WI38 (cell line): ENCODE measurements at regions not wholly inside any gene's neighbourhood (a gene's known extent, or its start where the extent isn't known, plus 50 kb on each side); places are given as distances from the start of the nearest gene placed in this dataset.

ENCODE experiments used
- H3K4me3 ChIP-seq: 2 replicates; pipeline ENCODE4 v1.5.1; 2011; ENCODE audit warnings: low read depth, mild to moderate bottlenecking, control low read depth, low read length
- TF ChIP-seq, protein P1 (sequence below): IDR thresholded peaks from 2 replicates; pipeline ENCODE4 v1.5.1; 2012; ENCODE audit warnings: low read depth, mild to moderate bottlenecking, control low read depth, low read length

DNA sequence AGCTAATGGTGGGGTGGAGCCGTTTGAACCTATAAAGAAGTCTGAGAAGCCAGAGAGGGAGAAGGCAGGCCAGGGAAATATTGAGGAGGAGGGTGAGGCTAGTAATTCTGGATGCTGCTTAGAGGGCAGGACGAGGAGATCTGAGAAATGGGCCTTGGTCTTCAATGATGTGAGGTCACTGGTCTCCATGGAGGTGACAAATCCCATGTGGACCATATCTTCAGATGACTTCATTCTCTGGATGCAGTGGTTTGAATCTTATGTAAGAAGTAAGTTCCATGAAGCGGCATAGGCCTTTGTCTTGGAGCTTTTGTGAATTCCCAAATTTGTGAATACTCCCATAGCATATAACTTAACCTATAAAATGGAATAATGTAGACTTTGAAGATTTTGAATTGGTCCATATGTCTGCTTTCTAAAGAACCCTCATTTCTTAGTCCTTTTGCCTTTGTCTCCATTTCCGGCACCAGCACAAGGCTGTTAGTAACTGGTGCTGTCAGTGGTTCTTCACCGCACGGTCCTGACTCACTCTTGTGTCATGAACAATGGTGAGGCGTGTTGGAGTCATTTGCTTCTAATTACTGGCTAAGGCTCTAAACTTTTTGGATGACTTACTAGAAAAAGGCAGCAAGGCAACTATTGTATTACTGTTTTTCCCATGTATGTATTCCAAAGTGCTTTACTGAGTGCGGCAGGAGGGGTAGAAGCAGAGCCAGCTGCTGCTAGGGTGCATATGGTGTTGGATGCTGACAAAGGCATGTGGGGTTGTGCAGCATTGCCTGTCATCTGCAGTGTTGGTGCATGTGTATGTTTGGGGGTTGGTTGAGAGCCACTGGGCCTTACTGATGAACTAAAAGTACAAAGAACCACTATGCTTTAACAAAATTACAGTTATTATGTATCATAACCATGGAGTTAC lies 279.3 kb upstream of the C2CD4B start:
- no peak overlapping the region for H3K4me3 ChIP-seq
- TF ChIP-seq, protein P1, sequence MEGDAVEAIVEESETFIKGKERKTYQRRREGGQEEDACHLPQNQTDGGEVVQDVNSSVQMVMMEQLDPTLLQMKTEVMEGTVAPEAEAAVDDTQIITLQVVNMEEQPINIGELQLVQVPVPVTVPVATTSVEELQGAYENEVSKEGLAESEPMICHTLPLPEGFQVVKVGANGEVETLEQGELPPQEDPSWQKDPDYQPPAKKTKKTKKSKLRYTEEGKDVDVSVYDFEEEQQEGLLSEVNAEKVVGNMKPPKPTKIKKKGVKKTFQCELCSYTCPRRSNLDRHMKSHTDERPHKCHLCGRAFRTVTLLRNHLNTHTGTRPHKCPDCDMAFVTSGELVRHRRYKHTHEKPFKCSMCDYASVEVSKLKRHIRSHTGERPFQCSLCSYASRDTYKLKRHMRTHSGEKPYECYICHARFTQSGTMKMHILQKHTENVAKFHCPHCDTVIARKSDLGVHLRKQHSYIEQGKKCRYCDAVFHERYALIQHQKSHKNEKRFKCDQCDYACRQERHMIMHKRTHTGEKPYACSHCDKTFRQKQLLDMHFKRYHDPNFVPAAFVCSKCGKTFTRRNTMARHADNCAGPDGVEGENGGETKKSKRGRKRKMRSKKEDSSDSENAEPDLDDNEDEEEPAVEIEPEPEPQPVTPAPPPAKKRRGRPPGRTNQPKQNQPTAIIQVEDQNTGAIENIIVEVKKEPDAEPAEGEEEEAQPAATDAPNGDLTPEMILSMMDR: no peak

DNA sequence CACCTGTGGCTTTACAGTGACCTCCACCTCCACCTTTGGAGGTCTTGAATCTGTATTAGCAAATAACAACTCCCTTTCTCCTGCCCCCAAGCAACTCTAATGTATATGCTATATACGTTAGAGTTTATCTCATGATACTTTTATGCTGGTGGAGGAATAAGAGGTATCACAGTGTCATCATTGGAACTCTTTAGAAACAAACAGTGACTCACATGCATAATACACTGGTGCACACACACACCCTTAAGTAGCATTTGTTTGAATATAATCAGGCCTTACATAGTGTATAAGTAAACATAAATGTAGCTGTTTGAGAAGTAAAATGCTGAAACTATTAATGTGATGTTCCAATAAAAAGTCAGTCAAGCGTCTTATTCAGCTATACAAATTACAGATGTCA lies 280.2 kb upstream of the C2CD4B start:
- TF ChIP-seq, protein P1: no peak
- H3K4me3 ChIP-seq: no peak overlapping the region

DNA sequence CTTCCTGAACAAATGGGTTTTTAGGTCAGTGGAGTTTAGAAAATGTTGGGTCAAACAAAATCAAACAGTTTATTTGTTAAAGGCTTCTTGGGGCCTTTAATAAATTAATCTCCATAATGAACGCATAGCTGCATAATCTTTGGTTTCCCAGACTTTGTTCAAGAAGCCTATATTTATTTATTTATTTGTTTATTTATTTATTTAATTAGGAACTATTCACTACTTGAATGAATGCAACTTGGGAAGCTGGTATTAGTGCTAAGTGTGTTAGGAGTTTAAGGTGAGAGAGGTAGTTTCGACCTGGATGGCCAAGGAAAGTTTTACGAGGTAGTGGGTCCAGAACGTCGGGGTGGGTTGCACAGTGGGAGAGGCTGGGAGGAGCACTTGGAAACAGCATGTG lies 281.9 kb upstream of the C2CD4B start:
- H3K4me3 ChIP-seq: no peak overlapping the region
- TF ChIP-seq, protein P1: no peak

DNA sequence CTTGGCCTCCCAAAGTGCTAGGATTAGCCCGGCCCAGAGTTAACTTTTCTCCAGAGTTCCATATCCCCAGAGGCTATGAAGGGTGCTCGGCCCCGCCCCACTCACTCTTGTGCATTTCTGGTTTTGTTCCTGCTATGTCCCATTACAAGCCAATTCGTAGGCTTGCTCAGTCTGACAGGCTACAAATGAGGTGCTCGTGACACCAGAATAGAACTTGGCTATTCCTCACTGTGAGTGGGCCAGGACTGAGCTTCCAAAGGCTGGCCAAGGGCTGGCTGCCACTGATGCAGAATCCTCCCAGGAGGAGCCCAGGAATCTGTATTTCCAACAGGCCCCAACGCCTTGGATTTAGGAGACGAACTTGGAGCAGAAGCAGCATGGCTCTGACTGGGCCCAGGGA lies 282.7 kb upstream of the C2CD4B start:
- no peak overlapping the region for H3K4me3 ChIP-seq
- TF ChIP-seq, protein P1: no peak

DNA sequence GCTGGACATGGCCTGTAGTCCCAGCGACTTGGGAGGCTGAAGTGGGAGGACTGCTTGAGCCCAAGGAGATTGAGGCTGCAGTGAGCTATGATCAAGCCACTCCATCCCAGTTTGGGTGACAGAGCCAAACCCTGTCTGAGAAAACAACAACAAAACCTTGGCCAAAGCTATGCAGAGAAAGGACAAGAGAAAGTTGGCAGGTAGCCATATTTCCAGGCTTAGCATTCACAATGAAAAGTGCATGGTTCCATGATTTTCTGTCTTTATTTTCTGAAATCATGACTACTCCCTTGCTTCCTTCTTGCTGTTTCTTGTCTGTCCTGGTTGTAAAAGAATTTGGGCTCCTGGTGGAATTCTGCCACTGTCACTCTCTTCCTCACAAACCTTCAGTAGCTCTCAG lies 284.6 kb upstream of the C2CD4B start:
- TF ChIP-seq, protein P1: no peak

DNA sequence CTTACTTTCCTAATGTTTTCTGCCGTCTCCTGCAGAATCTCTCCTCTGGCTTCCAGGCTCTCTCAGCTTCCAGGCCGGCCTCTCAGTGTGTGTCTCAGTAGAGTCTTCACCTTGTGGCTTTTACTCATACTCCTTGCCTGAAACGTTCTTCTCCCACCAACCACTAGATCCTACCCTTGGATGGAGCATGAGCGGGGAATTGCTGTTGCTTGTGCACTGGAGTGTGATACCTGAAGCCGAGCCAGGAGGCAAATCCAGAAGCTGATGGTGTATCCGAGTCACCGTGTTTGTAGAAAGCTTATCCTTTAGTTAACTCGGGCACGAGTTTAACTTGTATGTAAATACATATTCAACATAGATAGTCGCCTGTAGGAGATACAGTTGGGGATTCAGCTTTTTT lies 285.0 kb upstream of the C2CD4B start:
- no peak overlapping the region for H3K4me3 ChIP-seq
- TF ChIP-seq, protein P1: no peak

More for the DNA sequence above, 284.6 kb upstream of the C2CD4B start:
- no peak overlapping the region for H3K4me3 ChIP-seq

DNA sequence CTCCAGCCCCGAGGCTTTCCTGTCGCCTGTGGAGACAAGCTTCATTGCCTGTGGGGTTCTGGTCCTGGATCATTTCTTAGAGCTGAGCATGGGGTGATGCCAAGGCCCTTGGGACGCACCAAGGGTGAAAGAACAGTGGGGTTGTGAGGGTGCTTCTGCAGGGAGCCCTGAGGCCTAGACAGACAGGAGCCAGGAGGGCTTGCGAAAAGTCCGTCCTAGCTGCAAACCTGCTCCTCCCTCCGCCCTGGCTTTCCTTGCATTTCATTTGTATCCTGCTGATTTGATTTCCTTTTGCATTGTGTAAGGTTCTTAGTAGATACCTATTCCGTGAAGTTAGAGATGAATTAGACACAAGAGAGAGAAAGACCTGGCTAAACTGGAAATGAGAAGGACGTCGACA lies 286.9 kb upstream of the C2CD4B start:
- H3K4me3 ChIP-seq: no peak overlapping the region
- TF ChIP-seq, protein P1: no peak
